ENCODE measurements at regions not wholly inside any gene's neighbourhood (a gene's known extent, or its start where the extent isn't known, plus 50 kb on each side); places are given as distances from the start of the nearest gene placed in this dataset.

GRCh38 chr4:81282131-81282530, 67.1 kb upstream of the PRKG2 start:
- ChIA-PET POLR2A (no interaction called here), CTCF (interaction anchor here (1.2 kb wide), 1 partner anchor 211 kb away, joined by 3 read pairs; no protein-coding TSS in a partner anchor)
- no peak overlapping the region for H3K4me3 ChIP-seq (ENCODE audit: low read depth in 2 of 2, low read length in 1 of 2)
- no peaks in the 10 kb centered on the region for H3K9me3 ChIP-seq
- no peaks in the 10 kb centered on the region for H3F3A ChIP-seq (replicated peaks; ENCODE audit: insufficient read depth)
- H3K27me3 ChIP-seq (ENCODE audit: insufficient read depth): 0 out of 2 replicates have a peak, but pooled peaks cover 4% of the 10 kb centered on the region
- H2AFZ ChIP-seq (ENCODE audit: low read depth): no peak overlapping the region
- no peaks in the 10 kb centered on the region for H3K9me2 ChIP-seq
- H3K4me1 ChIP-seq (ENCODE audit: control insufficient read depth in 1 of 2, insufficient read depth in 2 of 2, low read depth in 1 of 2, low read length in 1 of 2): no peaks in the 10 kb centered on the region
- H3K27ac ChIP-seq (ENCODE audit: low read depth in 2 of 2, low read length in 1 of 2): no peak overlapping the region
- no peak for TF ChIP-seq RCOR1 (IDR thresholded peaks at IDR 0.05; ENCODE audit: low read length)
- no peak for TF ChIP-seq GATA2 (CRISPR knock-in tag; IDR thresholded peaks at IDR 0.05)
- TF ChIP-seq GABPA (IDR thresholded peaks at IDR 0.05; ENCODE audit: low read depth): no peak
- no peak for TF ChIP-seq RXRA (IDR thresholded peaks at IDR 0.05; ENCODE audit: borderline replicate concordance, low read depth)
- TF ChIP-seq USF1 (IDR thresholded peaks at IDR 0.05; ENCODE audit: borderline replicate concordance, low read depth): no peak
- TF ChIP-seq FOXJ3 (CRISPR knock-in tag; IDR thresholded peaks at IDR 0.05): no peak
- no peak for TF ChIP-seq TCF12 (IDR thresholded peaks at IDR 0.05)
- TF ChIP-seq SIN3A (IDR thresholded peaks at IDR 0.05; ENCODE audit: borderline replicate concordance, low read depth, low read length): no peak
- no peak for TF ChIP-seq CTCF (IDR thresholded peaks at IDR 0.05)
- no peak for TF ChIP-seq ELF1 (IDR thresholded peaks at IDR 0.05)
- TF ChIP-seq JUND (IDR thresholded peaks at IDR 0.05): no peak
- no peak for TF ChIP-seq MEF2A (IDR thresholded peaks at IDR 0.05; ENCODE audit: borderline replicate concordance, low read depth)
- TF ChIP-seq RAD21 (IDR thresholded peaks at IDR 0.05; ENCODE audit: low read length): no peak
- no peak for TF ChIP-seq SMC3 (IDR thresholded peaks at IDR 0.05; ENCODE audit: low read depth, low read length)
- no peak for TF ChIP-seq PBX3 (IDR thresholded peaks at IDR 0.05)
- no peak for TF ChIP-seq CHD2 (IDR thresholded peaks at IDR 0.05; ENCODE audit: low read length, partially characterized antibody)
- TF ChIP-seq IRF3 (IDR thresholded peaks at IDR 0.05; ENCODE audit: low read depth, low read length): no peak
- TF ChIP-seq POLR2AphosphoS5 (IDR thresholded peaks at IDR 0.05; ENCODE audit: low read depth, low read length): no peak
- no peak for TF ChIP-seq ZBTB33 (IDR thresholded peaks at IDR 0.05; ENCODE audit: borderline replicate concordance, low read depth)
- no peak for TF ChIP-seq USF2 (IDR thresholded peaks at IDR 0.05; ENCODE audit: borderline replicate concordance, low read depth, low read length)
- WGBS (ENCODE audit: low lambda C conversion rate): 0% methylated on average over 3 of the region's 3 CpGs
- H3K36me3 ChIP-seq (replicated peaks in 1 of 2; ENCODE audit: control insufficient read depth in 1 of 2, insufficient read depth in 2 of 2, low read length in 1 of 2): no peaks in the 10 kb centered on the region
- DNase-seq: no peak
- no peaks in the 10 kb centered on the region for H3K79me2 ChIP-seq (ENCODE audit: insufficient read depth)
- no peak overlapping the region for H3K9ac ChIP-seq
- no peaks in the 10 kb centered on the region for H4K20me1 ChIP-seq (ENCODE audit: insufficient read depth)
- H3K4me2 ChIP-seq: no peak overlapping the region
